ENCODE measurements at regions not wholly inside any gene's neighbourhood (a gene's known extent, or its start where the extent isn't known, plus 50 kb on each side); places are given as distances from the start of the nearest gene placed in this dataset.

- BruUV-seq (replicated peaks), result no TSS peak
- FAIRE-seq (no peak), DNase-seq (ENCODE audit: low read depth, low spot score) (no peak)
- no peak overlapping the region for H2AFZ ChIP-seq (ENCODE audit: low read depth, low read length)
- H3K4me1 ChIP-seq (ENCODE audit: control insufficient read depth, extremely low read depth, insufficient read depth, low read length), result no peaks in the 10 kb centered on the region
- no peaks in the 10 kb centered on the region for H3K36me3 ChIP-seq (ENCODE audit: control insufficient read depth in 2 of 2, extremely low read depth in 1 of 2, insufficient read depth in 2 of 2, low read length in 2 of 2)
- H3K27me3 ChIP-seq (ENCODE audit: control insufficient read depth in 2 of 2, insufficient read depth in 2 of 2, low read length in 2 of 2), result no peaks in the 10 kb centered on the region
- no peak for TF ChIP-seq POLR2AphosphoS5 (IDR thresholded peaks at IDR 0.05; ENCODE audit: insufficient read depth, low read depth, low read length)
- TF ChIP-seq MYC (IDR thresholded peaks at IDR 0.05; ENCODE audit: low read depth, low read length), result no peak
- TF ChIP-seq CTCF (IDR thresholded peaks at IDR 0.05; ENCODE audit: extremely low read depth in 1 of 2, insufficient read depth in 1 of 2, low read depth in 1 of 2, low read length in 2 of 2), result no peak
- no peak for TF ChIP-seq FOS (IDR thresholded peaks at IDR 0.05; ENCODE audit: borderline replicate concordance, insufficient read depth, low read length)
- TF ChIP-seq EZH2 (IDR thresholded peaks at IDR 0.05; ENCODE audit: borderline replicate concordance, low read depth, low read length, severe bottlenecking), result no peak
- TF ChIP-seq JUN (IDR thresholded peaks at IDR 0.05; ENCODE audit: borderline replicate concordance, insufficient read depth, insufficient read length, low read depth), result no peak
- no peak overlapping the region for H3K4me3 ChIP-seq (replicated peaks in 1 of 3; ENCODE audit: insufficient read depth in 1 of 3, low read depth in 1 of 3, low read length in 3 of 3)
- no peaks in the 10 kb centered on the region for H3K79me2 ChIP-seq (ENCODE audit: control insufficient read depth, insufficient read depth, low read length)
- no peak overlapping the region for H3K27ac ChIP-seq (ENCODE audit: insufficient read depth, low read depth, low read length)
- H3K9ac ChIP-seq (replicated peaks; ENCODE audit: extremely low read depth, insufficient read depth, low read length), result no peak overlapping the region
- ChIA-PET CTCF (interaction anchor here (0.5 to 1.7 kb wide), 4 partner anchors 12 to 53 kb away, joined by 3 to 9 read pairs (median 5); no protein-coding TSS in a partner anchor), POLR2A (no interaction called here)
- H3K9me3 ChIP-seq (replicated peaks; ENCODE audit: control insufficient read depth, insufficient read depth, low read length), result no peaks in the 10 kb centered on the region
- intact Hi-C loops (cut with micrococcal nuclease), result no loop called here
- no peaks in the 10 kb centered on the region for H4K20me1 ChIP-seq (replicated peaks; ENCODE audit: control insufficient read depth, extremely low read depth, insufficient read depth, low read length)
- no peaks in the 10 kb centered on the region for H3K9me1 ChIP-seq (replicated peaks; ENCODE audit: control insufficient read depth, extremely low read depth, insufficient read depth, low read length)
- no peak overlapping the region for H3K4me2 ChIP-seq (ENCODE audit: insufficient read depth, low read length)
- dilution Hi-C loops (cut with MboI; ENCODE audit: extremely low pct_ligation_motif_present, low sequenced_read_pairs), result no loop called here
Observed at GRCh38 chr5:67262206-67262605, 65.6 kb upstream of the CD180 start.

Data from endothelial cell of umbilical vein (primary cell).